ENCODE measurements at regions not wholly inside any gene's neighbourhood (a gene's known extent, or its start where the extent isn't known, plus 50 kb on each side); places are given as distances from the start of the nearest gene placed in this dataset.

- Histone ChIP-seq H3K27me3 (ENCODE audit: control insufficient read depth in 4 of 4, insufficient read depth in 4 of 4, low read length in 3 of 4) (no peaks in the 10 kb centered on the region), H3K4me3 (ENCODE audit: low read depth in 1 of 3, low read length in 3 of 3) (no peak overlapping the region), H3K4me1 (ENCODE audit: control insufficient read depth in 4 of 4, insufficient read depth in 4 of 4, low read length in 3 of 4) (peaks cover 0 to 6% (median 3%) of the 10 kb centered on the region in 4 donors), H3K36me3 (ENCODE audit: control insufficient read depth in 4 of 4, insufficient read depth in 3 of 4, low read depth in 1 of 4, low read length in 3 of 4) (no peaks in the 10 kb centered on the region), H3K9ac (ENCODE audit: low read depth in 1 of 2, low read length in 2 of 2) (no peak overlapping the region), H3K9me3 (ENCODE audit: control insufficient read depth in 4 of 4, low read length in 3 of 4) (no peaks in the 10 kb centered on the region), H3K27ac (ENCODE audit: low read depth in 1 of 2, low read length in 2 of 2) (no peak overlapping the region)
- DNase-seq (ENCODE audit: low spot score): no peak
- WGBS: 34% methylated on average over 1 of the region's 1 CpG
- TF ChIP-seq YY1 (IDR thresholded peaks at IDR 0.05) (no peak), GABPA (IDR thresholded peaks at IDR 0.05 in 1 of 2, conservative IDR thresholded peaks at IDR 0.05 in 1 of 2) (no peak), JUND (IDR thresholded peaks at IDR 0.05) (no peak), RAD21 (IDR thresholded peaks at IDR 0.05) (no peak), SP1 (IDR thresholded peaks at IDR 0.05) (no peak), HNF4G (IDR thresholded peaks at IDR 0.05) (no peak), CTCF (IDR thresholded peaks at IDR 0.05; ENCODE audit: low read depth, low read length, missing input control) (no peak), RXRA (IDR thresholded peaks at IDR 0.05) (no peak), NR2F2 (IDR thresholded peaks at IDR 0.05) (no peak), MAX (IDR thresholded peaks at IDR 0.05) (no peak), TAF1 (conservative IDR thresholded peaks at IDR 0.05) (no peak), FOXA1 (IDR thresholded peaks at IDR 0.05) (no peak), FOXA2 (IDR thresholded peaks at IDR 0.05) (no peak), EGR1 (IDR thresholded peaks at IDR 0.05; ENCODE audit: low read depth in 2 of 2) (no peak), REST (IDR thresholded peaks at IDR 0.05) (no peak), HNF4A (conservative IDR thresholded peaks at IDR 0.05) (no peak), ZBTB33 (IDR thresholded peaks at IDR 0.05) (no peak)
- TF ChIP-seq, protein P1, sequence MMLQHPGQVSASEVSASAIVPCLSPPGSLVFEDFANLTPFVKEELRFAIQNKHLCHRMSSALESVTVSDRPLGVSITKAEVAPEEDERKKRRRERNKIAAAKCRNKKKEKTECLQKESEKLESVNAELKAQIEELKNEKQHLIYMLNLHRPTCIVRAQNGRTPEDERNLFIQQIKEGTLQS (IDR thresholded peaks at IDR 0.05): no peak
These were observed 998.8 kb upstream of the PIK3C3 start for GRCh38 chr18:40956213-40956612.

Data from liver (tissue), 8 donors.